ENCODE measurements at regions not wholly inside any gene's neighbourhood (a gene's known extent, or its start where the extent isn't known, plus 50 kb on each side); places are given as distances from the start of the nearest gene placed in this dataset.

GRCh38 chr18:78056011-78056410 lies 806.4 kb downstream of the GALR1 start:
- TF ChIP-seq POLR2AphosphoS5 (IDR thresholded peaks at IDR 0.05; ENCODE audit: low read depth, low read length) (no peak), TAF1 (IDR thresholded peaks at IDR 0.05; ENCODE audit: borderline replicate concordance, insufficient read depth, low read length) (no peak)
